ENCODE measurements at regions not wholly inside any gene's neighbourhood (a gene's known extent, or its start where the extent isn't known, plus 50 kb on each side); places are given as distances from the start of the nearest gene placed in this dataset.

DNA sequence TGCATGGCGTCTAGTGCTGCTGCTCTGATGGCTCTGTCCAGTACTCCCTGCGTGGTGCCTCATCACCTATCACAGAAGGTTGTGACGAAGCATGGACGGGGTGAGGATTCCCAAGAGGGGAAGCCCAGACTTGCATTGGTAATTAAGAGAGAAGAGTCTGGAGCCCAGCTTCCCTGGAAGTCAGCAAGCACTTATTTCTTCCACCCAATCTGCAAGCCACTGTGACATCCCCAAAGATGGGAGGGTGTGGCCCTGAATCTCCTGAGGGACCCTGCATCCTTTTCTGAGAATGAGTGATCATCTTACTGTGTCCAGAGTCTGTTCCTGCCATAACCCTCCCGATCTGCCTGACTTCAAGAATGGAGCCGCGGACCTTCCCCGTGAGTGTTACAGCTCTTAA, 166.7 kb downstream of the PTPN20 start:
- TF ChIP-seq, protein P1, sequence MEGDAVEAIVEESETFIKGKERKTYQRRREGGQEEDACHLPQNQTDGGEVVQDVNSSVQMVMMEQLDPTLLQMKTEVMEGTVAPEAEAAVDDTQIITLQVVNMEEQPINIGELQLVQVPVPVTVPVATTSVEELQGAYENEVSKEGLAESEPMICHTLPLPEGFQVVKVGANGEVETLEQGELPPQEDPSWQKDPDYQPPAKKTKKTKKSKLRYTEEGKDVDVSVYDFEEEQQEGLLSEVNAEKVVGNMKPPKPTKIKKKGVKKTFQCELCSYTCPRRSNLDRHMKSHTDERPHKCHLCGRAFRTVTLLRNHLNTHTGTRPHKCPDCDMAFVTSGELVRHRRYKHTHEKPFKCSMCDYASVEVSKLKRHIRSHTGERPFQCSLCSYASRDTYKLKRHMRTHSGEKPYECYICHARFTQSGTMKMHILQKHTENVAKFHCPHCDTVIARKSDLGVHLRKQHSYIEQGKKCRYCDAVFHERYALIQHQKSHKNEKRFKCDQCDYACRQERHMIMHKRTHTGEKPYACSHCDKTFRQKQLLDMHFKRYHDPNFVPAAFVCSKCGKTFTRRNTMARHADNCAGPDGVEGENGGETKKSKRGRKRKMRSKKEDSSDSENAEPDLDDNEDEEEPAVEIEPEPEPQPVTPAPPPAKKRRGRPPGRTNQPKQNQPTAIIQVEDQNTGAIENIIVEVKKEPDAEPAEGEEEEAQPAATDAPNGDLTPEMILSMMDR (IDR thresholded peaks at IDR 0.05): no peak
- TF ChIP-seq POLR2A (IDR thresholded peaks at IDR 0.05): no peak
